HG03039 (cell line): ENCODE measurements at regions not wholly inside any gene's neighbourhood (a gene's known extent, or its start where the extent isn't known, plus 50 kb on each side); places are given as distances from the start of the nearest gene placed in this dataset.

Experiments used
- ATAC-seq: cut with Tn5 transposase; IDR thresholded peaks from one replicate; pipeline ENCODE4 v1.9.1; 2021; ENCODE audit warnings: mild to moderate bottlenecking, moderate library complexity; ENCODE audit not compliant: unreplicated experiment

GRCh38 chr14:61140271-61140670 is 140.9 kb downstream of the TMEM30B start:
- ATAC-seq: no peak

GRCh38 chr14:61139006-61139599 is 142.0 kb downstream of the TMEM30B start:
- ATAC-seq: no peak

GRCh38 chr14:61132894-61133293 is 148.2 kb downstream of the TMEM30B start:
- no peak for ATAC-seq

DNA sequence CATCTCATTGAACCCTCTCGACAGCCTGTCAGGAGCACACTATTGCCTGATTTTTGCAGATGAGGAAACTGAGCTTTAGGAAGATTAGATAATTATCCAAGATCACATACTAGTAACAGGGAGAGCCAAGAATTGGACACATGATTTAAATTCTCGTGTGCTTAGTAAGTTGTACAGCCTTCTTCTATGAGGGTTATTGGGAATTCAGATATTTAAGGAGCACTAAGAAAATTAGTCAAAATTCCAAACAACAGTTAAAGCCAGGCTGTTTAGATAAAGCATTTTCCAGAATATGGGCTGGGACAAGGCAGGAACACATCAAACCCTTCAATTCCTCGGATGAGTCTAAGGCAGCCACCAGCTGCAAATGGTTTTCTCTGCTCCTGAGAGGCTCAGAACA is 148.8 kb downstream of the TMEM30B start:
- no peak for ATAC-seq

- ATAC-seq: no peak
Measured at GRCh38 chr14:61130512-61131260, 149.6 kb downstream of the SLC38A6 start.

DNA sequence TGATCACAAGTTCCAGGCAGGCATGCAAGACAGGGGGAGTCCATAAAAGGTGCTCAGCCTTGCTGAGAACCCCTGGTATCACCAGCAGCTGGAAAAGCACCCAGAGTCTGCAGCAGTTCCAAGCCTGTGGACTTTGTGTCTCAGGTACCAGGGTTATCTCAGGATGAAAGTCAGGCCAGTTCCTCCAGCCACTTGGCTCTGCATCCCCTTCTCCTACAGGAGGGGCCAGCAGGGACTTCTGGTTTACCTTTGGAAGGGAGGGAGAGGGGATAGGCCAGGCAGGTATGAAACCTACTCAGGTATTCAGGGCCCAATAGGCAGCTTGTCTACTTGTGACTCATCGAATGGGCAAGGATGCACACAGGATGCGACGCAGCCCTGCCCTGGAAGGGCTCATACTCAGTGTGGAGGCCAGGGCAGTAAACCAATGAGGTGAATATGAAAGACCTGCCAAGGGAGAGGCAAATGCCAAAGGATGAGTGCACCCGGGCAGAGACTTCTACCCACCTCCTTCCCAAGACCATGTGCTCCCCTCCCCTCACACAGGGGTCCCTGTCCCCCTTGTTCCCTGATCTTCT is 148.2 kb downstream of the SLC38A6 start:
- no peak for ATAC-seq

- no peak for ATAC-seq
Measured at GRCh38 chr14:61128382-61129167, 147.5 kb downstream of the SLC38A6 start.

DNA sequence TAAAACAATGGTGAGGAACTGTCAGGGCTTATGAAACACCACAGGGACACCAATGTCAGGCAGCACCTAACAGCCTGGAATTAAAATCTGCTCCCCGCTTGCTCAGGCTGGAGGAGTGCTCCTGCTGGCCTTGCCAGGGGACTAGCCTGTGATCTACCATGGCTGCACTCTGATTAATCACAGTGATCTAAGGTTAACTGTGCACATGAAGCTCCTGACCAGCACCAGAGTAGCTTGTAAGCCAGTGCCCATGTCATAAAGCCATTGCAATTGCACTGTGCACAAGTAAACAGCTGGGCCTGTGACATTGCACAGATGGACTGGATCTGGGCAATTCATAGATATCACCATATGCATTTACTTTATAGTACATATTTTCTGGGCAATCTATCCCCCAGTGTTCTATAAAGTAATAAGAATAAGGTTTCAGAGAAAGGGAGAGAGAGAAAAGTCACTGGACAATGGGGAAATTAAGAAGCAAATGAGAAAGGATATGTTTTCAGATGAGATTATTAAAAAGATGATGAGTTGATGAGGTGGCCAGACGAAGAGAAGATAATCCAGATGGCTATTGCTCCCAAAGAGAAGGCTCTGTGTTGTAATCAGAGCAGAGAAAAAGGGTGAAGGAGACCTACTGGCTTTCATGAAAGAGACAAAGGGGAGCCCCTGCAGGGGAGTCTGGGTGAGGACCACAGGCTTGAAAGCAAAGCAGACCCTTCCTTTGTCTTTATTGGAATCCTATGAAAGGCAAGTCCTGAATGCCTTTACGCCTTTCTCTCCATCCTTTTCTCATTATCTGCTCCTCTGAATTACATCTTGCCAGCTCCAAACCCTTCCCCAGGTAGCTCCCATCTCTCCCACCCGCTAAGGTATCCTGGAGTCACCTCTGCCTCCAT is 145.8 kb downstream of the SLC38A6 start:
- no peak for ATAC-seq

DNA sequence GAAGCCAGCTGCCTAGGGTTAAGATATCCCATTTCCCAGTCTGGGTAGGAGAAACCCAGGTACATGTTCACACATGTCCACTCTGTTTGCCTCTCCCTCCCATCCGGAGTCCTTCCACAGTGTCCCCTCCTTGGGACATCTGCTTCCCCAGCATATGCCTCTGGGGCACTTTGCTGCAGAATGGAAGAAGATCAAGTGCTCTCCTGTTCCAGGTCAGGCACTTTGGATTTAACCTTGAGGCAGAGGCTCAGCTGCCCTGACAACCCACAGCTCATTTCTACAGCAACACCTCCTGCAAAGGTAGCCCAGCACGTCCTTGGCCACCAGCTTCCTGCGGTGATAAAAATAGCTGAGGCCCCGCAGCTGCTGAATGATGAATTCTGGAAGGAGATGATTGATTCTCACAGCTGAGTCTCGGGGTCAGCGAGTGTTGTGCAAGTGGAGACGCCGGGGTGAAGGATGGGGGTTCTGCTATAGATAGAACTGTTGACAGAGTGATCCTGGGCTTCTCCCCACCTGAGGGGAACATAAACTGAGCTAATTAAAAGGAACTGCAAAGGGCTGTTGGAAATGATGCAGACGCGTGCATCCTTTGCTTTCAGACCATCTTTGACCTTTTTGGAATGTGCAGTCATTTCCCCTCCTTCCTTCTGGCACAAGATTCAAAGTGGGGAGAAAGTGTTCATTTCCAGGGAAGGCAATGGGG is 145.0 kb downstream of the SLC38A6 start:
- no peak for ATAC-seq

- ATAC-seq: no peak
Measured at GRCh38 chr14:61125041-61125866, 144.2 kb downstream of the SLC38A6 start.

DNA sequence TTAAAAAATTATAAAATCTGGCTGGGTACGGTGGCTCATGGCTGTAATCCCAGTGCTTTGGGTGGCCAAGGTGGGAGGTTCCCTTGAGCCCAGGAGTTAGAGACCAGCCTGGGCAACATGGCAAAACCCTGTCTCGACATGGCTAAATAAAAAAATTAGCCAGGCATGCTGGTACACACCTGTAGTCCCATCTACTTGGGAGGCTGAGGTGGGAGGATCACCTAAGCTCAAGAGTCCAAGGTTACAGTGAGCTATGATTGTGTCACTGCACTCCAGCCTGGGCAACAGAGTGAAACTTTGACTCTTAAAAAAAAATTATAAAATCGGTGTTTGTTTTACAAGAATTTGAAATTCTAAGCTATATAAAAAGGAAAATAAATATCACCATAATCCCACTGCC is 141.8 kb downstream of the SLC38A6 start:
- ATAC-seq: no peak

GRCh38 chr14:61121355-61121787 is 140.3 kb downstream of the SLC38A6 start:
- ATAC-seq: no peak

DNA sequence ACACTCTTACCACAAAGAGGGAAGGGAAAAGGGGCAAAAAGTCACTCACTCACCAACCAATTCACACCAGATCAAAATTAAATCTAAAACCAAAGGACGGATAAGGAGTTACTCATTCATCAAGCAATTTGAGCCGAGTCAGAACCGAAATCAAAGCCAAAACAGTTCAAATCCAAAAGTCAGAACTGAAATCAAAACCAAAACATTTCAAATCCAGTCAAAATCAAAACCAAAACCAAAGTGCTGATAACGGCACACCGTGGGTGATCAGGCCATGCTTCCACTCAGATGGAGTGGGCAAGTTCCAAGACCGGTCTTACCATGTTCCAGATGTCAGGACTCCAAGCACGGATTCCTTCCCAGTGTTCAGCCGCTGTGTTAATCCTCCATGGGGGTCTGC is 139.5 kb downstream of the SLC38A6 start:
- no peak for ATAC-seq

- no peak for ATAC-seq
Measured at GRCh38 chr14:61119006-61119405, 138.0 kb downstream of the SLC38A6 start.

DNA sequence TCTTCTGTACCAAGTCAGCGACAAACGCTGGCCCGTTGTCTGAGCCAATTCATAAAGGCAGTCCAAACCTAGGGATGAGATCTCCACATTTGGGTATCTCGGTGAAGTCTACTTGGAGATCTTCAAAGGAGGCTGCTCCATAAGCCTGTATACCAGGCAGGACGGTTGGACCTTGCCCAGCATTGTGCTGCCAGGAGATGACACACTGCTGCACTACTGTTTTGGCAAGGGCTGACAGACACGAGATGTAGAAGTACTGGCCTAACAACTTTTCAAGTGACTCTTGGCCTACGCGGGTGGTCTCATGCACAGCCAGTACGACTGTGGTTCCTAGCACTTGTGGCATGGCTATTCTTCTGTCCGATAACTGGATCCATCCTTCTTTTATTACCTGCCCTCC is 135.3 kb downstream of the SLC38A6 start:
- no peak for ATAC-seq

GRCh38 chr14:61113561-61114225 is 132.6 kb downstream of the SLC38A6 start:
- no peak for ATAC-seq

- ATAC-seq: no peak
Measured at GRCh38 chr14:61112506-61112905, 131.5 kb downstream of the SLC38A6 start.

- ATAC-seq: no peak
Measured at GRCh38 chr14:61111731-61112130, 130.7 kb downstream of the SLC38A6 start.
